K562 (cell line): ENCODE measurements at regions not wholly inside any gene's neighbourhood (a gene's known extent, or its start where the extent isn't known, plus 50 kb on each side); places are given as distances from the start of the nearest gene placed in this dataset.

Source experiments
- ETS1 ChIP-seq: conservative IDR thresholded peaks from 2 replicates; pipeline ENCODE4 v1.6.1; 2011; ENCODE audit warnings: low read depth, mild to moderate bottlenecking, low read length; ENCODE audit not compliant: control insufficient read depth
- TF ChIP-seq, protein P1 (sequence below), 3 experiments: IDR thresholded peaks in 2 of 3; conservative IDR thresholded peaks in 1 of 3; 2 replicates each; pipeline ENCODE4 v1.5.1; 2011 to 2012; ENCODE audit warnings: low read length in 3 of 3, mild to moderate bottlenecking in 3 of 3, control low read depth in 2 of 3, improper control_type of control experiment in 1 of 3, inconsistent platforms in 1 of 3, low read depth in 1 of 3, mixed read lengths in 1 of 3, moderate library complexity in 1 of 3; ENCODE audit not compliant: insufficient read depth in 2 of 3

GRCh38 chr5:25006734-25007133, 362.0 kb upstream of the CDH10 start:
- TF ChIP-seq, protein P1, sequence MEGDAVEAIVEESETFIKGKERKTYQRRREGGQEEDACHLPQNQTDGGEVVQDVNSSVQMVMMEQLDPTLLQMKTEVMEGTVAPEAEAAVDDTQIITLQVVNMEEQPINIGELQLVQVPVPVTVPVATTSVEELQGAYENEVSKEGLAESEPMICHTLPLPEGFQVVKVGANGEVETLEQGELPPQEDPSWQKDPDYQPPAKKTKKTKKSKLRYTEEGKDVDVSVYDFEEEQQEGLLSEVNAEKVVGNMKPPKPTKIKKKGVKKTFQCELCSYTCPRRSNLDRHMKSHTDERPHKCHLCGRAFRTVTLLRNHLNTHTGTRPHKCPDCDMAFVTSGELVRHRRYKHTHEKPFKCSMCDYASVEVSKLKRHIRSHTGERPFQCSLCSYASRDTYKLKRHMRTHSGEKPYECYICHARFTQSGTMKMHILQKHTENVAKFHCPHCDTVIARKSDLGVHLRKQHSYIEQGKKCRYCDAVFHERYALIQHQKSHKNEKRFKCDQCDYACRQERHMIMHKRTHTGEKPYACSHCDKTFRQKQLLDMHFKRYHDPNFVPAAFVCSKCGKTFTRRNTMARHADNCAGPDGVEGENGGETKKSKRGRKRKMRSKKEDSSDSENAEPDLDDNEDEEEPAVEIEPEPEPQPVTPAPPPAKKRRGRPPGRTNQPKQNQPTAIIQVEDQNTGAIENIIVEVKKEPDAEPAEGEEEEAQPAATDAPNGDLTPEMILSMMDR (IDR thresholded peaks at IDR 0.05 in 2 of 3, conservative IDR thresholded peaks at IDR 0.05 in 1 of 3; ENCODE audit: insufficient read depth in 2 of 3, low read depth in 1 of 3, low read length in 3 of 3): no peak
- no peak for TF ChIP-seq ETS1
